Body of pancreas (tissue), 4 donors: ENCODE measurements at regions not wholly inside any gene's neighbourhood (a gene's known extent, or its start where the extent isn't known, plus 50 kb on each side); places are given as distances from the start of the nearest gene placed in this dataset.

Source experiments
- ATAC-seq: fragments of 150-250 bp; one replicate; pipeline ENCODE4 v1.9.1; 2016
- DNase-seq, 4 donors: peaks; one replicate each; pipeline ENCODE4 v3.0.0-alpha.2; 2019
- H3K27ac ChIP-seq, 4 donors: fragments of 200-600 bp; sonication (generic); 1 replicate in 3 of 4; 2 replicates in 1 of 4; pipeline versions ENCODE4 v1.5.1 to v1.6.1; 2016 to 2019; ENCODE audit warnings: mild to moderate bottlenecking in 1 of 4, mixed read lengths in 1 of 4, moderate library complexity in 1 of 4
- H3K27me3 ChIP-seq, 2 donors: fragments of 200-600 bp; sonication (generic); one replicate each; pipeline ENCODE4 v1.6.0; 2016; ENCODE audit warnings: mild to moderate bottlenecking in 1 of 2
- H3K36me3 ChIP-seq, 2 donors: fragments of 200-600 bp; sonication (generic); replicated peaks in 1 of 2; 2 replicates each; pipeline ENCODE4 v1.5.1; 2016; ENCODE audit warnings: low read depth in 2 of 2; ENCODE audit not compliant: insufficient read depth in 1 of 2
- H3K4me1 ChIP-seq: fragments of 200-600 bp; sonication (generic); one replicate; pipeline ENCODE4 v1.6.0; 2016
- H3K4me3 ChIP-seq, 2 donors: fragments of 200-600 bp; sonication (generic); 1 replicate in 1 of 2; 2 replicates in 1 of 2; pipeline ENCODE4 v1.5.1; 2016 to 2019
- H3K9me3 ChIP-seq, 3 donors: fragments of 200-600 bp; sonication (generic); 1 replicate in 2 of 3; 2 replicates in 1 of 3; pipeline ENCODE4 v1.5.1; 2016
- POLR2A ChIP-seq, 3 donors: fragments of 450-650 bp; IDR thresholded peaks; one replicate each; pipeline ENCODE4 v1.6.1; 2016; ENCODE audit warnings: antibody characterized with exemption in 3 of 3, mild to moderate bottlenecking in 2 of 3
- WGBS, 2 donors: methylation state at CpG; one replicate each; pipeline ENCODE4 v1.1.5; 2017; 5-methylcytosine and 5-hydroxymethylcytosine counted together
- intact Hi-C: fragments of 100-400 bp; cut with DNase I; formaldehyde crosslinking; loops from one replicate; pipeline ENCODE4 v1.15.1; 2023
- TF ChIP-seq, protein P1 (sequence below), 7 experiments: fragments of 450-650 bp in 4 of 7; fragments of 200-600 bp in 3 of 7; sonication (generic) in 3 of 7; IDR thresholded peaks; one replicate each; pipeline ENCODE4 v1.5.1; 2016 to 2019; ENCODE audit warnings: antibody characterized with exemption in 7 of 7

- intact Hi-C loops, result no loop called here
- H3K4me1 ChIP-seq, result no peaks in the 10 kb centered on the region
- H3K36me3 ChIP-seq, result no peaks in the 10 kb centered on the region
- 55 to 66% methylated on average over 3 of the region's 3 CpGs for WGBS, 2 donors
- no peak for DNase-seq
- no peaks in the 10 kb centered on the region for H3K27me3 ChIP-seq
- no peak for ATAC-seq
- H3K27ac ChIP-seq, result no peak overlapping the region
- H3K9me3 ChIP-seq, result no peaks in the 10 kb centered on the region
- no peak overlapping the region for H3K4me3 ChIP-seq
- TF ChIP-seq POLR2A (IDR thresholded peaks at IDR 0.05), result no peak
- TF ChIP-seq, protein P1, sequence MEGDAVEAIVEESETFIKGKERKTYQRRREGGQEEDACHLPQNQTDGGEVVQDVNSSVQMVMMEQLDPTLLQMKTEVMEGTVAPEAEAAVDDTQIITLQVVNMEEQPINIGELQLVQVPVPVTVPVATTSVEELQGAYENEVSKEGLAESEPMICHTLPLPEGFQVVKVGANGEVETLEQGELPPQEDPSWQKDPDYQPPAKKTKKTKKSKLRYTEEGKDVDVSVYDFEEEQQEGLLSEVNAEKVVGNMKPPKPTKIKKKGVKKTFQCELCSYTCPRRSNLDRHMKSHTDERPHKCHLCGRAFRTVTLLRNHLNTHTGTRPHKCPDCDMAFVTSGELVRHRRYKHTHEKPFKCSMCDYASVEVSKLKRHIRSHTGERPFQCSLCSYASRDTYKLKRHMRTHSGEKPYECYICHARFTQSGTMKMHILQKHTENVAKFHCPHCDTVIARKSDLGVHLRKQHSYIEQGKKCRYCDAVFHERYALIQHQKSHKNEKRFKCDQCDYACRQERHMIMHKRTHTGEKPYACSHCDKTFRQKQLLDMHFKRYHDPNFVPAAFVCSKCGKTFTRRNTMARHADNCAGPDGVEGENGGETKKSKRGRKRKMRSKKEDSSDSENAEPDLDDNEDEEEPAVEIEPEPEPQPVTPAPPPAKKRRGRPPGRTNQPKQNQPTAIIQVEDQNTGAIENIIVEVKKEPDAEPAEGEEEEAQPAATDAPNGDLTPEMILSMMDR (IDR thresholded peaks at IDR 0.05), result no peak
Observed at GRCh38 chr13:75137911-75138571, 343.9 kb downstream of the TBC1D4 start.

GRCh38 chr13:75136151-75136550, 345.8 kb downstream of the TBC1D4 start:
- 48 to 74% methylated on average over 1 of the region's 1 CpG for WGBS, 2 donors
- no peak for ATAC-seq
- intact Hi-C loops, result no loop called here
- no peaks in the 10 kb centered on the region for H3K27me3 ChIP-seq
- TF ChIP-seq, protein P1 (IDR thresholded peaks at IDR 0.05), result no peak
- no peak for TF ChIP-seq POLR2A (IDR thresholded peaks at IDR 0.05)
- H3K36me3 ChIP-seq, result no peaks in the 10 kb centered on the region
- H3K4me3 ChIP-seq, result no peak overlapping the region
- no peak for DNase-seq
- no peaks in the 10 kb centered on the region for H3K4me1 ChIP-seq
- H3K9me3 ChIP-seq, result no peaks in the 10 kb centered on the region
- H3K27ac ChIP-seq, result no peak overlapping the region

DNA sequence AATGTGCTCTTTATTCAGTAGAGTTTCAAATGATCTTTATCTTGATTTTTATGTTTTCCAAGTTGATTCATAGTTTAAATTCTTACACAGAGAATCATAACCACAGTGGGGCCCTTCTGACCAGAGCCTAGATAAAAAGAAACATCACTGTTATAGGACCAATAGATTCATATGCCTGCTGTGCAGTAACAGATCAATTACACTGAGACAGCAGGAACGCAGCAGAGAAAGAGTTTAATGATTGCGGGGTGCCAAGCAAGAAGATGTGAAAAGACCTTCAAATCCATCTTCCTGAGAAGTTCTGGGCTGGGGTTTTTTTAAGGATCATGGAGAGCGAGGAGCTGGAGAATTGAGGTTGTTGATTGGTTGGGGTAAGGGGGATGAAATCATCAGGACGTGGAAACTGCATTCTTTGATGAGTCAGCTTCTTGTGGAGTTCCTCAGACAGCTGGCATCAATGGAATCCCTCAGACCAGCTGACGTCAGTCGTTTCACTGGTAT, 346.6 kb downstream of the TBC1D4 start:
- WGBS, 2 donors, result 58 to 62% methylated on average over 6 of the region's 6 CpGs
- Histone ChIP-seq H3K36me3 (no peaks in the 10 kb centered on the region), H3K27me3 (no peaks in the 10 kb centered on the region), H3K4me1 (no peaks in the 10 kb centered on the region), H3K4me3 (no peak overlapping the region), H3K27ac (no peak overlapping the region), H3K9me3 (no peaks in the 10 kb centered on the region)
- intact Hi-C loops, result no loop called here
- no peak for DNase-seq
- TF ChIP-seq, protein P1 (IDR thresholded peaks at IDR 0.05), result no peak
- TF ChIP-seq POLR2A (IDR thresholded peaks at IDR 0.05), result no peak
- ATAC-seq, result no peak

DNA sequence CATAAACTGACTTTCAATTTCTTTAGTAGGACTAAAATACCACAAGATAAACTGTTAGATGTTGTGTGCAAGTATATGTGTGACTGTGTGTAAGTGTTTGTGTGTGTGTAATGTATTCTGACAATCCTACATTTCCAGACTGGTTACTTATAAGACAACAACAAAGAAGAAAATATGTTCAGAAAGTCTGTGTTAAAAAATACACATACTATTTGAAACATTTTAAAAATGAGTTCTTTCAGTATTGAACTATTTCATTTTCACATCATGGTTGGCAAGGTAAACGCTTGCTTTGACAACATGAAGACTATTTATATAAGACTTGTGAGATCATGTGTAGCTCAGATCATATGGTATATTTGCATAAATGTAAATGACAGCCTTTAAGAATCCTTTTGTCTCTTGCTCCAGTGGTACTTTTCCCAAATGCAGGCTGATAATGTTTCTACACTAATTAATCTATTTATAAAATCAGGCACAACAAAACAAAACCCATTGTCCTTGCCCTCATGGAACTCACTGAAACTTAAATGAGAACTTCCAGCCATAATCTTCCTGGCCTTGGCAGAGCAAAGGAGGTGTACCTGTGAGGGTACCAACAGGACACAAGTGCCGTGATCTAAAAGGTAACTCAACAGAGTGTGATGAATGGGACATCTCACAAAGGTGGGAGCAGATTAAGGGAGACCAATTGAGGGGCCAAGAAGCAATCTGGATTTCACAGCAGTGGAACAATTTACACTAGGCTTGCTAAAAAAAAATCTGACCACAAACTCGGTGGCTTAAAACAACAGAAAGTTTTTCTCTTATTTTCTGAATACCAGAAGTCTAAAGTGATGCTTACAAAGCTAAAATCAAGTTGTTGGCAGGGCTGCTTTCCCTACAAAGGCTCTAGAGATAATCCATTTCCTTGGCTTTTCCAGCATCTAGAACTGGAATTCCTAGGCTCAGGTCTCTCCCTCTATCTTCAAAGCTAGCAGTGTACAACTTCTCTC, 349.0 kb downstream of the TBC1D4 start:
- ATAC-seq, result no peak
- intact Hi-C loops, result no loop called here
- Histone ChIP-seq H3K9me3 (no peaks in the 10 kb centered on the region), H3K4me1 (no peaks in the 10 kb centered on the region), H3K4me3 (no peak overlapping the region), H3K27me3 (no peaks in the 10 kb centered on the region), H3K27ac (no peak overlapping the region), H3K36me3 (no peaks in the 10 kb centered on the region)
- TF ChIP-seq POLR2A (IDR thresholded peaks at IDR 0.05), result no peak
- TF ChIP-seq, protein P1 (IDR thresholded peaks at IDR 0.05), result no peak
- WGBS, 2 donors, result 32 to 48% methylated on average over 3 of the region's 3 CpGs
- DNase-seq, result no peak
